Endothelial cell of umbilical vein (primary cell): ENCODE measurements at regions not wholly inside any gene's neighbourhood (a gene's known extent, or its start where the extent isn't known, plus 50 kb on each side); places are given as distances from the start of the nearest gene placed in this dataset.

Source experiments
- BruUV-seq: library from RNA; stranded (reverse); fragments of 400-500 nt; replicated peaks from 2 replicates; lab custom pipeline; 2021; lab: Mats Ljungman, UMichigan
- CTCF ChIA-PET: fragments of 300-600, 350-600 bp; sonication (Branson Sonifier 250); formaldehyde crosslinking; loops from one replicate; lab custom pipeline; 2021; ENCODE audit warnings: antibody characterized with exemption, inconsistent platforms; lab: Charles Lee
- POLR2A ChIA-PET: fragments of 300-600, 350-600 bp; sonication (Branson Sonifier 250); formaldehyde crosslinking; loops from one replicate; lab custom pipeline; 2021; ENCODE audit warnings: antibody characterized with exemption, inconsistent platforms; lab: Charles Lee
- DNase-seq: peaks from one replicate; pipeline ENCODE4 v3.0.0-alpha.2; 2011; ENCODE audit warnings: low read depth, low spot score
- FAIRE-seq: peaks from 2 replicates; lab custom pipeline; 2011; peaks lifted over from hg19 to GRCh38; lab: Jason Lieb, UNC
- H2AFZ ChIP-seq: 2 replicates; pipeline ENCODE4 v1.6.0; 2012; ENCODE audit warnings: low read depth, low read length, control low read depth, inconsistent platforms
- H3K27ac ChIP-seq: 2 replicates; pipeline ENCODE4 v1.5.1; 2011; ENCODE audit warnings: low read depth, mild to moderate bottlenecking, control low read depth, low read length, moderate library complexity; ENCODE audit not compliant: insufficient read depth
- H3K27me3 ChIP-seq, 2 experiments: 2 replicates each; pipeline versions ENCODE4 v1.6.0 to v1.6.1; 2011; ENCODE audit warnings: low read length in 2 of 2, mixed read lengths in 1 of 2; ENCODE audit not compliant: control insufficient read depth in 2 of 2, insufficient read depth in 2 of 2
- H3K36me3 ChIP-seq, 2 experiments: 2 replicates in 1 of 2; 3 replicates in 1 of 2; pipeline ENCODE4 v1.5.1; 2011; ENCODE audit warnings: low read length in 2 of 2, mild to moderate bottlenecking in 1 of 2, moderate library complexity in 1 of 2; ENCODE audit not compliant: control insufficient read depth in 2 of 2, insufficient read depth in 2 of 2; ENCODE audit errors: extremely low read depth in 1 of 2
- H3K4me1 ChIP-seq: 3 replicates; pipeline ENCODE4 v1.5.1; 2011; ENCODE audit warnings: mild to moderate bottlenecking, low read length; ENCODE audit not compliant: control insufficient read depth, insufficient read depth; ENCODE audit errors: extremely low read depth
- H3K4me2 ChIP-seq: 2 replicates; pipeline ENCODE4 v1.6.1; 2011; ENCODE audit warnings: low read length, control low read depth, mixed read lengths; ENCODE audit not compliant: insufficient read depth
- H3K4me3 ChIP-seq, 3 experiments: fragments of 200-600 bp in 1 of 3; sonication (generic), shearing (Covaris generic) in 1 of 3; replicated peaks in 1 of 3; 2 replicates each; pipeline ENCODE4 v1.5.1; 2011 to 2016; ENCODE audit warnings: control low read depth in 3 of 3, low read length in 3 of 3, mild to moderate bottlenecking in 2 of 3, inconsistent platforms in 1 of 3, low read depth in 1 of 3, moderate library complexity in 1 of 3; ENCODE audit not compliant: insufficient read depth in 1 of 3
- H3K79me2 ChIP-seq: 2 replicates; pipeline ENCODE4 v1.6.0; 2012; ENCODE audit warnings: low read length, inconsistent platforms; ENCODE audit not compliant: control insufficient read depth, insufficient read depth
- H3K9ac ChIP-seq: replicated peaks from 2 replicates; pipeline ENCODE3; 2011; ENCODE audit warnings: low read length, control low read depth; ENCODE audit not compliant: insufficient read depth; ENCODE audit errors: extremely low read depth
- H3K9me1 ChIP-seq: replicated peaks from 3 replicates; pipeline ENCODE4 v1.6.0; 2011; ENCODE audit warnings: mild to moderate bottlenecking, low read length; ENCODE audit not compliant: control insufficient read depth, insufficient read depth; ENCODE audit errors: extremely low read depth
- H3K9me3 ChIP-seq: replicated peaks from 2 replicates; pipeline ENCODE4 v1.5.1; 2012; ENCODE audit warnings: low read length, inconsistent platforms; ENCODE audit not compliant: control insufficient read depth, insufficient read depth
- H4K20me1 ChIP-seq: replicated peaks from 2 replicates; pipeline ENCODE3; 2011; ENCODE audit warnings: mild to moderate bottlenecking, low read length; ENCODE audit not compliant: control insufficient read depth, insufficient read depth; ENCODE audit errors: extremely low read depth
- CTCF ChIP-seq, 2 donors: IDR thresholded peaks; 1 replicate in 1 of 2; 2 replicates in 1 of 2; pipeline ENCODE4 v1.5.1; 2011; ENCODE audit warnings: low read length in 2 of 2, mild to moderate bottlenecking in 2 of 2, moderate library complexity in 2 of 2, control low read depth in 1 of 2, inconsistent platforms in 1 of 2, low read depth in 1 of 2; ENCODE audit not compliant: insufficient read depth in 1 of 2; ENCODE audit errors: extremely low read depth in 1 of 2
- EZH2 ChIP-seq: IDR thresholded peaks from 2 replicates; pipeline ENCODE4 v1.6.1; 2012; ENCODE audit warnings: borderline replicate concordance, low read depth, mild to moderate bottlenecking, moderate library complexity, low read length, inconsistent platforms; ENCODE audit not compliant: severe bottlenecking
- FOS ChIP-seq: IDR thresholded peaks from 2 replicates; pipeline ENCODE4 v1.6.1; 2011; ENCODE audit warnings: mild to moderate bottlenecking, low read length, moderate library complexity, borderline replicate concordance; ENCODE audit not compliant: insufficient read depth
- GATA2 ChIP-seq: IDR thresholded peaks from 2 replicates; pipeline ENCODE4 v1.7.0; 2011; ENCODE audit warnings: low read depth, mild to moderate bottlenecking, moderate library complexity, mixed read lengths, low read length; ENCODE audit not compliant: insufficient read length, insufficient read depth
- JUN ChIP-seq: IDR thresholded peaks from 2 replicates; pipeline ENCODE4 v1.6.1; 2011; ENCODE audit warnings: borderline replicate concordance, low read depth; ENCODE audit not compliant: insufficient read length, insufficient read depth
- MAX ChIP-seq: IDR thresholded peaks from 2 replicates; pipeline ENCODE4 v1.6.1; 2011; ENCODE audit not compliant: insufficient read depth, insufficient read length
- MYC ChIP-seq: IDR thresholded peaks from one replicate; pipeline ENCODE4 v1.6.1; 2011; ENCODE audit warnings: mild to moderate bottlenecking, low read depth, low read length
- POLR2A ChIP-seq: IDR thresholded peaks from 2 replicates; pipeline ENCODE4 v1.6.1; 2012; ENCODE audit warnings: low read depth, mild to moderate bottlenecking, control low read depth, low read length
- POLR2AphosphoS5 ChIP-seq: IDR thresholded peaks from 2 replicates; pipeline ENCODE4 v1.6.1; 2012; ENCODE audit warnings: low read depth, mild to moderate bottlenecking, control low read depth, low read length, moderate library complexity; ENCODE audit not compliant: insufficient read depth
- dilution Hi-C: fragments of 300-500 bp; cut with MboI; formaldehyde crosslinking; loops from one replicate; pipeline ENCODE4 v1.15.0; 2019; ENCODE audit warnings: low sequenced_read_pairs; ENCODE audit not compliant: extremely low pct_ligation_motif_present
- intact Hi-C: fragments of 100-400 bp; cut with micrococcal nuclease; formaldehyde crosslinking; loops from one replicate; pipeline ENCODE4 v1.10.0; 2022

- dilution Hi-C loops (no loop called here), intact Hi-C loops (no loop called here)
- Histone ChIP-seq H3K27me3 (no peaks in the 10 kb centered on the region), H3K9me3 (no peaks in the 10 kb centered on the region), H3K4me3 (no peak overlapping the region), H3K9me1 (no peaks in the 10 kb centered on the region), H3K4me1 (no peaks in the 10 kb centered on the region), H2AFZ (no peak overlapping the region), H3K79me2 (no peaks in the 10 kb centered on the region), H3K27ac (no peak overlapping the region), H3K4me2 (no peak overlapping the region), H3K36me3 (no peaks in the 10 kb centered on the region), H3K9ac (no peak overlapping the region), H4K20me1 (no peaks in the 10 kb centered on the region)
- no TSS peak for BruUV-seq
- POLR2A ChIA-PET: no interaction called here
- no peak for TF ChIP-seq POLR2A
- TF ChIP-seq CTCF (IDR thresholded peaks at IDR 0.05; ENCODE audit: extremely low read depth in 1 of 2, insufficient read depth in 1 of 2, low read depth in 1 of 2, low read length in 2 of 2): no peak
- TF ChIP-seq JUN: no peak
- TF ChIP-seq EZH2: no peak
- TF ChIP-seq MAX: no peak
- TF ChIP-seq GATA2: no peak
- no peak for TF ChIP-seq FOS
- TF ChIP-seq MYC: no peak
- no peak for TF ChIP-seq POLR2AphosphoS5
- CTCF ChIA-PET: no interaction called here
- no peak for FAIRE-seq
- DNase-seq: no peak
Observed at GRCh38 chr9:86604741-86605140, 250.5 kb upstream of the TUT7 start.
